ENCODE measurements at regions not wholly inside any gene's neighbourhood (a gene's known extent, or its start where the extent isn't known, plus 50 kb on each side); places are given as distances from the start of the nearest gene placed in this dataset.

GRCh38 chr3:34396288-34396687 lies 597.9 kb downstream of the PDCD6IP start:
- Mint-ChIP-seq H3K9me3 (peaks cover 13% of the 10 kb centered on the region), H3K27me3 (ENCODE audit: low read depth) (no peaks in the 10 kb centered on the region), H3K27ac (ENCODE audit: unreplicated experiment) (no peak overlapping the region), H3K4me3 (no peak overlapping the region), H3K4me1 (peaks cover 4% of the 10 kb centered on the region), H3K36me3 (ENCODE audit: low read depth) (no peaks in the 10 kb centered on the region)
- TF ChIP-seq CTCF (conservative IDR thresholded peaks at IDR 0.05), result no peak
- DNase-seq (ENCODE audit: low read depth, low spot score), result no peak

GRCh38 chr3:34396956-34397355 lies 598.5 kb downstream of the PDCD6IP start:
- Mint-ChIP-seq H3K9me3 (peaks cover 12% of the 10 kb centered on the region), H3K27me3 (ENCODE audit: low read depth) (no peaks in the 10 kb centered on the region), H3K4me1 (peaks cover 4% of the 10 kb centered on the region), H3K36me3 (ENCODE audit: low read depth) (no peaks in the 10 kb centered on the region), H3K4me3 (no peak overlapping the region), H3K27ac (ENCODE audit: unreplicated experiment) (no peak overlapping the region)
- no peak for DNase-seq (ENCODE audit: low read depth, low spot score)
- TF ChIP-seq CTCF (conservative IDR thresholded peaks at IDR 0.05), result no peak

GRCh38 chr3:34399401-34399800 lies 601.0 kb downstream of the PDCD6IP start:
- no peak for TF ChIP-seq CTCF (conservative IDR thresholded peaks at IDR 0.05)
- Mint-ChIP-seq H3K9me3 (peaks cover 9% of the 10 kb centered on the region), H3K27ac (ENCODE audit: unreplicated experiment) (no peak overlapping the region), H3K4me3 (no peak overlapping the region), H3K4me1 (peaks cover 4% of the 10 kb centered on the region), H3K27me3 (ENCODE audit: low read depth) (no peaks in the 10 kb centered on the region), H3K36me3 (ENCODE audit: low read depth) (no peaks in the 10 kb centered on the region)
- DNase-seq (ENCODE audit: low read depth, low spot score), result no peak

- no peak overlapping the region for H3K4me3 Mint-ChIP-seq
- H3K36me3 Mint-ChIP-seq (ENCODE audit: low read depth), result no peaks in the 10 kb centered on the region
- no peak overlapping the region for H3K27ac Mint-ChIP-seq (ENCODE audit: unreplicated experiment)
- no peaks in the 10 kb centered on the region for H3K27me3 Mint-ChIP-seq (ENCODE audit: low read depth)
- no peak for TF ChIP-seq CTCF (conservative IDR thresholded peaks at IDR 0.05)
- H3K9me3 Mint-ChIP-seq, result peaks cover 5% of the 10 kb centered on the region
- DNase-seq (ENCODE audit: low read depth, low spot score), result no peak
- no peaks in the 10 kb centered on the region for H3K4me1 Mint-ChIP-seq
Observed at GRCh38 chr3:34405159-34405558, 606.7 kb downstream of the PDCD6IP start.

GRCh38 chr3:34407281-34407680 lies 608.9 kb downstream of the PDCD6IP start:
- H3K27ac Mint-ChIP-seq (ENCODE audit: unreplicated experiment), result no peak overlapping the region
- H3K9me3 Mint-ChIP-seq, result peaks cover under 1% of the 10 kb centered on the region
- H3K4me1 Mint-ChIP-seq, result no peaks in the 10 kb centered on the region
- TF ChIP-seq CTCF (conservative IDR thresholded peaks at IDR 0.05), result no peak
- H3K36me3 Mint-ChIP-seq (ENCODE audit: low read depth), result no peaks in the 10 kb centered on the region
- DNase-seq (ENCODE audit: low read depth, low spot score), result no peak
- H3K4me3 Mint-ChIP-seq, result no peak overlapping the region
- H3K27me3 Mint-ChIP-seq (ENCODE audit: low read depth), result no peaks in the 10 kb centered on the region

- no peaks in the 10 kb centered on the region for H3K27me3 Mint-ChIP-seq (ENCODE audit: low read depth)
- no peak overlapping the region for H3K4me3 Mint-ChIP-seq
- TF ChIP-seq CTCF (conservative IDR thresholded peaks at IDR 0.05), result no peak
- H3K27ac Mint-ChIP-seq (ENCODE audit: unreplicated experiment), result no peak overlapping the region
- no peak for DNase-seq (ENCODE audit: low read depth, low spot score)
- peaks cover 3% of the 10 kb centered on the region for H3K9me3 Mint-ChIP-seq
- H3K36me3 Mint-ChIP-seq (ENCODE audit: low read depth), result no peaks in the 10 kb centered on the region
- no peaks in the 10 kb centered on the region for H3K4me1 Mint-ChIP-seq
Observed at GRCh38 chr3:34408088-34408487, 609.7 kb downstream of the PDCD6IP start.
